Heart right ventricle (tissue), 16 donors: ENCODE measurements at regions not wholly inside any gene's neighbourhood (a gene's known extent, or its start where the extent isn't known, plus 50 kb on each side); places are given as distances from the start of the nearest gene placed in this dataset.

Experiments used
- ATAC-seq, 8 donors: fragments of 200-7000 bp; cut with Tn5 transposase; one replicate each; pipeline ENCODE4 v1.9.1; 2020; ENCODE audit warnings: mild to moderate bottlenecking in 8 of 8, moderate library complexity in 8 of 8, moderate number of reproducible peaks in 1 of 8
- DNase-seq, 2 donors: peaks; one replicate each; pipeline ENCODE4 v3.0.0-alpha.2; 2020
- H3K27ac ChIP-seq, 10 donors: fragments of 200-600 bp; sonication (generic) in 2 of 10; one replicate each; pipeline versions ENCODE4 v1.5.0 to v1.8.0; 2020 to 2022; ENCODE audit warnings: mild to moderate bottlenecking in 3 of 10
- H3K27me3 ChIP-seq, 7 donors: fragments of 200-600 bp; one replicate each; pipeline ENCODE4 v1.8.0; 2021 to 2022; ENCODE audit warnings: mild to moderate bottlenecking in 2 of 7
- H3K36me3 ChIP-seq, 9 donors: fragments of 200-600 bp; sonication (generic) in 1 of 9; one replicate each; pipeline versions ENCODE4 v1.5.0 to v1.8.0; 2020 to 2022; ENCODE audit warnings: mild to moderate bottlenecking in 2 of 9
- H3K4me1 ChIP-seq, 9 donors: fragments of 200-600 bp; sonication (generic) in 1 of 9; one replicate each; pipeline versions ENCODE4 v1.5.0 to v1.8.0; 2020 to 2022; ENCODE audit warnings: mild to moderate bottlenecking in 4 of 9
- H3K4me3 ChIP-seq, 10 donors: fragments of 200-600 bp; sonication (generic) in 2 of 10; one replicate each; pipeline versions ENCODE4 v1.5.0 to v1.8.0; 2020 to 2022; ENCODE audit warnings: mild to moderate bottlenecking in 7 of 10, moderate library complexity in 2 of 10
- H3K9me3 ChIP-seq, 11 donors: fragments of 200-600 bp in 10 of 11; sonication (generic) in 2 of 11; one replicate each; pipeline versions ENCODE4 v1.5.0 to v1.8.0; 2013 to 2022; ENCODE audit warnings: mild to moderate bottlenecking in 2 of 11, control low read depth in 1 of 11, moderate library complexity in 1 of 11
- CTCF ChIP-seq, 9 donors: fragments of 200-600 bp; sonication (generic) in 2 of 9; IDR thresholded peaks; one replicate each; pipeline versions ENCODE4 v1.5.0 to v1.8.0; 2021 to 2022; ENCODE audit warnings: antibody characterized with exemption in 9 of 9, mild to moderate bottlenecking in 5 of 9, moderate library complexity in 1 of 9
- WGBS, 2 donors: extraction: QIAGEN DNeasy Blood & Tissue Kit; methylation state at CpG; one replicate each; pipeline ENCODE4 v1.1.7; 2013; ENCODE audit warnings: inconsistent platforms in 1 of 2; 5-methylcytosine and 5-hydroxymethylcytosine counted together
- intact Hi-C, 10 donors: fragments of 100-400 bp; cut with DNase I; formaldehyde crosslinking; loops; one replicate each; pipeline versions ENCODE4 v1.11.1 to v1.14.2; 2022
- donor health status: Arrhythmogenic right ventricular cardiomyopathy.
- donor health status: ischemic (EF 13 %, LVEDD 7.1; RV severe dilation, severe dysfunction).
- donor health status: healthy with polysubstance abuse.
- donor health status: DM: no; HTN: yes; CAD: no.
- donor health status: DM: no; HTN: no; CAD: no.
- donor health status: ischemic (EF 25% LVEDD 6.9; RV normal size, moderate dysfunction).
- donor health status: ischemic (EF 25% LVEDD 5.7; RV mildly dilated, moderate dysfunction).
- donor health status: healthy.
- donor health status: DM: yes; HTN: yes; CAD: no.
- donor health status: Ischemic cardiomyopathy.
- donor health status: ischemic (EF 35%, LVEDD 5.7; RV mildly dilated, moderate dysfunction).
- donor health status: nonischemic (EF 11% LVEDD 7.7; RV severe dilation, severe dysfunction).
- donor health status: DM: yes; HTN: yes; CAD: no.
- donor health status: PGD.
- donor health status: ischemic (EF 29% LVEDD 5.4; RV normal size, mild dysfunction).
- donor health status: nonischemic (EF 23%, LVEDD 6.1; RV moderate dilation, normal function).

- no peaks in the 10 kb centered on the region for H3K4me1 ChIP-seq
- H3K36me3 ChIP-seq = no peaks in the 10 kb centered on the region
- no peak for TF ChIP-seq CTCF (IDR thresholded peaks at IDR 0.05)
- H3K27ac ChIP-seq = no peak overlapping the region
- ATAC-seq (no peak), DNase-seq (no peak)
- no peaks in the 10 kb centered on the region for H3K27me3 ChIP-seq
- no peak overlapping the region for H3K4me3 ChIP-seq
- intact Hi-C loops = no loop called here
- 79 to 94% methylated on average over 1 of the region's 1 CpG for WGBS, 2 donors
- peaks cover 0 to 35% (median 6%) of the 10 kb centered on the region in 11 donors for H3K9me3 ChIP-seq
Observed at GRCh38 chr2:128911276-128911675, 592.6 kb upstream of the HS6ST1 start.

GRCh38 chr2:128914320-128914719 is 595.7 kb upstream of the HS6ST1 start:
- no peak for TF ChIP-seq CTCF (IDR thresholded peaks at IDR 0.05)
- no peak for DNase-seq

GRCh38 chr2:128921751-128922150 is 603.1 kb upstream of the HS6ST1 start:
- Histone ChIP-seq H3K36me3 (no peaks in the 10 kb centered on the region), H3K4me1 (no peaks in the 10 kb centered on the region), H3K4me3 (no peak overlapping the region), H3K9me3 (peaks cover 0 to 18% (median 1%) of the 10 kb centered on the region in 11 donors), H3K27me3 (no peaks in the 10 kb centered on the region), H3K27ac (no peak overlapping the region)
- DNase-seq = no peak
- no peak for TF ChIP-seq CTCF (IDR thresholded peaks at IDR 0.05)
- intact Hi-C loops = no loop called here
- no peak for ATAC-seq
- 21 to 28% methylated on average over 2 of the region's 2 CpGs for WGBS, 2 donors

More at GRCh38 chr2:128914320-128914719, 595.7 kb upstream of the HS6ST1 start:
- no peaks in the 10 kb centered on the region for H3K27me3 ChIP-seq
- no peak overlapping the region for H3K4me3 ChIP-seq
- H3K36me3 ChIP-seq = no peaks in the 10 kb centered on the region
- H3K27ac ChIP-seq = no peak overlapping the region
- H3K4me1 ChIP-seq = no peaks in the 10 kb centered on the region
- H3K9me3 ChIP-seq = peaks cover 0 to 45% (median 13%) of the 10 kb centered on the region in 11 donors
- ATAC-seq = no peak
- intact Hi-C loops = no loop called here

- TF ChIP-seq CTCF (IDR thresholded peaks at IDR 0.05) = no peak
- Histone ChIP-seq H3K4me3 (no peak overlapping the region), H3K36me3 (no peaks in the 10 kb centered on the region), H3K4me1 (no peaks in the 10 kb centered on the region), H3K9me3 (peaks cover 0 to 18% (median 2%) of the 10 kb centered on the region in 11 donors), H3K27me3 (no peaks in the 10 kb centered on the region), H3K27ac (no peak overlapping the region)
- 25 to 38% methylated on average over 2 of the region's 2 CpGs for WGBS, 2 donors
- ATAC-seq (no peak), DNase-seq (no peak)
- intact Hi-C loops = no loop called here
Observed at GRCh38 chr2:128922154-128922553, 603.5 kb upstream of the HS6ST1 start.

- TF ChIP-seq CTCF (IDR thresholded peaks at IDR 0.05) = no peak
- Histone ChIP-seq H3K27me3 (no peaks in the 10 kb centered on the region), H3K4me1 (no peaks in the 10 kb centered on the region), H3K4me3 (no peak overlapping the region), H3K9me3 (peaks cover 0 to 22% (median 3%) of the 10 kb centered on the region in 11 donors), H3K27ac (no peak overlapping the region), H3K36me3 (no peaks in the 10 kb centered on the region)
- intact Hi-C loops = no loop called here
- no peak for ATAC-seq
- no peak for DNase-seq
Observed at GRCh38 chr2:128925631-128926030, 607.0 kb upstream of the HS6ST1 start.
